PFSK-1 (cell line): ENCODE measurements at regions not wholly inside any gene's neighbourhood (a gene's known extent, or its start where the extent isn't known, plus 50 kb on each side); places are given as distances from the start of the nearest gene placed in this dataset.

Source experiments
- FOXP2 ChIP-seq: optimal IDR thresholded peaks from 2 replicates; pipeline ENCODE3; 2011; ENCODE audit warnings: borderline replicate concordance, control low read depth, inconsistent platforms; ENCODE audit not compliant: insufficient read depth; ENCODE audit errors: extremely low read length, extremely low read depth
- POLR2AphosphoS5 ChIP-seq: IDR thresholded peaks from 2 replicates; pipeline ENCODE4 v1.6.1; 2012; ENCODE audit warnings: low read depth, mild to moderate bottlenecking, control low read depth, low read length, moderate library complexity
- SIN3A ChIP-seq: IDR thresholded peaks from 2 replicates; pipeline ENCODE4 v1.6.1; 2012; ENCODE audit warnings: mild to moderate bottlenecking, low read length, moderate library complexity, borderline replicate concordance; ENCODE audit not compliant: insufficient read depth
- TAF1 ChIP-seq: IDR thresholded peaks from 2 replicates; pipeline ENCODE4 v1.6.1; 2012; ENCODE audit warnings: low read length, control low read depth, borderline replicate concordance; ENCODE audit not compliant: insufficient read depth
- TF ChIP-seq, protein P1 (sequence below), 2 experiments: IDR thresholded peaks; 2 replicates each; pipeline versions ENCODE4 v1.6.1 to v1.8.0; 2011 to 2012; ENCODE audit warnings: low read depth in 2 of 2, low read length in 2 of 2, control low read depth in 1 of 2, inconsistent platforms in 1 of 2, mild to moderate bottlenecking in 1 of 2, moderate library complexity in 1 of 2; ENCODE audit not compliant: insufficient read depth in 1 of 2

DNA sequence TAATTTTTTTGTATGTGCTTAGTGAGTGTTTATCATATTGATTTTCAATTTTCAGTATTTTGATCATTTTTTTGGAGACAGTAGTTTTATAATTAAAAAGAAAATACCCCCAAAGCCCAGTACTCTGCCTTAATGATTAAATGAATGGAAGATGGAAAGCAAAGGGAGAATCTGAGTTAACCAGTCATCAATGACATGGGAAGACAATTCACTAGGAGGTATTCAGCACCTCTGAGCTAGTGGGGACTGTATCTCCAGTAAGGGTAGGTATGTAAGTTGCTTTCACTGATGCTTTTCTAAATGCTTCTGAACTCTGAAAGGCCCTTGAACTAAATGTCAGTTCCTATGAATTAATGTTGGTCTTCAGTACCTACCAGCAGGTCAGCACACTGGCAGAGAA is 590.4 kb upstream of the DPPA4 start:
- TF ChIP-seq TAF1 = no peak
- no peak for TF ChIP-seq SIN3A
- TF ChIP-seq, protein P1, sequence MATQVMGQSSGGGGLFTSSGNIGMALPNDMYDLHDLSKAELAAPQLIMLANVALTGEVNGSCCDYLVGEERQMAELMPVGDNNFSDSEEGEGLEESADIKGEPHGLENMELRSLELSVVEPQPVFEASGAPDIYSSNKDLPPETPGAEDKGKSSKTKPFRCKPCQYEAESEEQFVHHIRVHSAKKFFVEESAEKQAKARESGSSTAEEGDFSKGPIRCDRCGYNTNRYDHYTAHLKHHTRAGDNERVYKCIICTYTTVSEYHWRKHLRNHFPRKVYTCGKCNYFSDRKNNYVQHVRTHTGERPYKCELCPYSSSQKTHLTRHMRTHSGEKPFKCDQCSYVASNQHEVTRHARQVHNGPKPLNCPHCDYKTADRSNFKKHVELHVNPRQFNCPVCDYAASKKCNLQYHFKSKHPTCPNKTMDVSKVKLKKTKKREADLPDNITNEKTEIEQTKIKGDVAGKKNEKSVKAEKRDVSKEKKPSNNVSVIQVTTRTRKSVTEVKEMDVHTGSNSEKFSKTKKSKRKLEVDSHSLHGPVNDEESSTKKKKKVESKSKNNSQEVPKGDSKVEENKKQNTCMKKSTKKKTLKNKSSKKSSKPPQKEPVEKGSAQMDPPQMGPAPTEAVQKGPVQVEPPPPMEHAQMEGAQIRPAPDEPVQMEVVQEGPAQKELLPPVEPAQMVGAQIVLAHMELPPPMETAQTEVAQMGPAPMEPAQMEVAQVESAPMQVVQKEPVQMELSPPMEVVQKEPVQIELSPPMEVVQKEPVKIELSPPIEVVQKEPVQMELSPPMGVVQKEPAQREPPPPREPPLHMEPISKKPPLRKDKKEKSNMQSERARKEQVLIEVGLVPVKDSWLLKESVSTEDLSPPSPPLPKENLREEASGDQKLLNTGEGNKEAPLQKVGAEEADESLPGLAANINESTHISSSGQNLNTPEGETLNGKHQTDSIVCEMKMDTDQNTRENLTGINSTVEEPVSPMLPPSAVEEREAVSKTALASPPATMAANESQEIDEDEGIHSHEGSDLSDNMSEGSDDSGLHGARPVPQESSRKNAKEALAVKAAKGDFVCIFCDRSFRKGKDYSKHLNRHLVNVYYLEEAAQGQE (IDR thresholded peaks at IDR 0.05; ENCODE audit: insufficient read depth in 1 of 2, low read depth in 2 of 2, low read length in 2 of 2) = no peak
- TF ChIP-seq POLR2AphosphoS5 = no peak
- no peak for TF ChIP-seq FOXP2

DNA sequence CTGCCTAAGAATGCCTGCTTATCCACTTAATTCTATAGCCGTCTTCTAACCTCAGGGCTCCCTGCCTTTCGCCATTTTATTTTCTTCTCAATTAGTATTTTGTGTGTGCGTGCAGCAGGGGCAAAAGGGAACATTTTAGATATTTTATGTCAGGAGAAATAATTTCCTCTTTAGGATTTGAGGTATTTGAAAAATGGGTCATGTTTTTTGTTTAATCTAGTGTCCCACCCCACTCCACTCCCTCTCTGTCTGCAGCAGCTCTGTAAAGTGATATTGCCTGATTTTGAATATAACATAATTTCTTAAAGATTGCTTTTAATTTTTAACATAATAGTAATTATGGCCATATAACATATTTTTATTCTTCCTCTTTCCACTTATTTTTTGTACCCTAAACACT is 593.2 kb upstream of the DPPA4 start:
- TF ChIP-seq POLR2AphosphoS5 (no peak), TAF1 (no peak), FOXP2 (no peak), SIN3A (no peak)
- TF ChIP-seq, protein P1 (IDR thresholded peaks at IDR 0.05; ENCODE audit: insufficient read depth in 1 of 2, low read depth in 2 of 2, low read length in 2 of 2) = no peak

DNA sequence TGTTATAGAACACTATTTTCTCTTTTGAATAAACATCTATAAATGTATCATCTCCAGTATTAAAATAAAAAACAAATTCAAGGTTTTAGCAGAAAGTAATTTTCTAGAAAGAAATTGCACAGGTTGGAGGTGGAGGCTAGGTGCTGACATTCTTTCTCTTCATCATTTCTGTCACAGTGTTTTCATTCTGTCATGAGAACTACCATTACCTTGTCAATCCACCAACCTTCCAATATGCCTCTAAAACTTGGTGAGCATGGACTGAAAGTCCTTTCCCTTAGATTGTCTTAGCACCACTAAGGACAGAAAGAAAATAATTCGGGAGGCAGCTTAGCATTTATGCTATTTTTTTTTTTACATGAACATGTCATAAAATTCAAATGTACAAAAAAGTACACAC is 596.2 kb upstream of the DPPA4 start:
- TF ChIP-seq POLR2AphosphoS5 (no peak), FOXP2 (no peak), SIN3A (no peak), TAF1 (no peak)
- TF ChIP-seq, protein P1 (IDR thresholded peaks at IDR 0.05; ENCODE audit: insufficient read depth in 1 of 2, low read depth in 2 of 2, low read length in 2 of 2) = no peak

DNA sequence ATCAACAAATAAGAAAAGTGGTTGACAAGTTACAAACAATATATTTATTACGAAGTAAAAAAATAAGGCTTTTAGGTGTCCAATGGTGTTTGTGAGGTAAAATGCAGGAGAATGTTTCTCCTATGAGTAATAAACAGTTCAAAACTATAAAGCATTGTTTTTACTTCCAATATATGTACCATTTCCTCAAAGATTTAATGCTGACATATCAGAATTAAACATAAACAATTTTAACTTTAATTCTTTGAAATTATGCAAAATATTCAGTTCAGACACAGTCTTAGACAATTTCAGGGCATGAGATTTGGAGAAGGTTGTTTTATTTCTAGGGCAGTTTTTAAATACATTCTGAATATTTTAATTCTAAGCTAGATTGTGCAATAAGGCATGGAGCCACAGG is 602.5 kb upstream of the DPPA4 start:
- TF ChIP-seq SIN3A (no peak), TAF1 (no peak)
- TF ChIP-seq, protein P1 (IDR thresholded peaks at IDR 0.05; ENCODE audit: insufficient read depth in 1 of 2, low read depth in 2 of 2, low read length in 2 of 2) = no peak

DNA sequence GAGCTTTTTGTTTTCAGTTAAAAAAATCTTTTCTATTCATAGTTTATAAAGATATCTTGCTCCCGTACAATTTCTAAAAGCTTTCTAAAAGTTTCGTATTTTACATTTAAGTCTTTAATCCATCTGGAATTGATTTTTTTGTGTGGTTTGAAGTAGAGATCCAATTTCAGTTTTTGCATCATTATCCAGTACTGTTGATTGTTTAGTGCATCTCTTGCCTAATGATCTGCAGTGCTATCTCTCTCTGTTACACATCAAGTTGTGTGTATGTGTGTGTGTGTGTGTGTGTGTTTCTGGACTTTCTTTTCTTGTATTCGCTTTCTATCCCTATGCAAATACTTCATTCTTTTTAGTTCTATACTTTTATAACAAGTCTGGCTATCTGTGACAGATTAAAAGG is 605.8 kb upstream of the DPPA4 start:
- no peak for TF ChIP-seq TAF1
- TF ChIP-seq, protein P1 (IDR thresholded peaks at IDR 0.05; ENCODE audit: insufficient read depth in 1 of 2, low read depth in 2 of 2, low read length in 2 of 2) = no peak
- no peak for TF ChIP-seq SIN3A
- TF ChIP-seq FOXP2 = no peak
- no peak for TF ChIP-seq POLR2AphosphoS5
